Subcutaneous abdominal adipose tissue (tissue), 5 donors: ENCODE measurements at regions not wholly inside any gene's neighbourhood (a gene's known extent, or its start where the extent isn't known, plus 50 kb on each side); places are given as distances from the start of the nearest gene placed in this dataset.

Experiments
- H3K27ac ChIP-seq: one replicate; pipeline ENCODE4 v1.7.0; 2013; ENCODE audit warnings: low read depth, mild to moderate bottlenecking, inconsistent platforms, low read length, moderate library complexity
- H3K27me3 ChIP-seq, 5 donors: one replicate each; pipeline ENCODE4 v1.7.0; 2013; ENCODE audit warnings: low read length in 5 of 5, inconsistent platforms in 1 of 5; ENCODE audit not compliant: control insufficient read depth in 5 of 5, insufficient read depth in 4 of 5
- H3K36me3 ChIP-seq, 5 donors: one replicate each; pipeline ENCODE4 v1.7.0; 2013; ENCODE audit warnings: low read length in 5 of 5; ENCODE audit not compliant: control insufficient read depth in 5 of 5, insufficient read depth in 5 of 5
- H3K4me1 ChIP-seq, 5 donors: one replicate each; pipeline ENCODE4 v1.7.0; 2013; ENCODE audit warnings: low read length in 5 of 5, mild to moderate bottlenecking in 3 of 5, moderate library complexity in 1 of 5; ENCODE audit not compliant: control insufficient read depth in 5 of 5, insufficient read depth in 5 of 5
- H3K4me3 ChIP-seq, 5 donors: one replicate each; pipeline ENCODE4 v1.7.0; 2013; ENCODE audit warnings: low read length in 5 of 5, low read depth in 1 of 5
- H3K9ac ChIP-seq, 5 donors: one replicate each; pipeline ENCODE4 v1.7.0; 2013; ENCODE audit warnings: low read length in 5 of 5, mild to moderate bottlenecking in 4 of 5, moderate library complexity in 3 of 5
- H3K9me3 ChIP-seq, 5 donors: one replicate each; pipeline ENCODE4 v1.7.0; 2013; ENCODE audit warnings: low read length in 5 of 5; ENCODE audit not compliant: control insufficient read depth in 5 of 5
- donor health status: healthy.
- donor health status: healthy.
- donor health status: healthy.
- donor health status: healthy.
- donor health status: healthy.

DNA sequence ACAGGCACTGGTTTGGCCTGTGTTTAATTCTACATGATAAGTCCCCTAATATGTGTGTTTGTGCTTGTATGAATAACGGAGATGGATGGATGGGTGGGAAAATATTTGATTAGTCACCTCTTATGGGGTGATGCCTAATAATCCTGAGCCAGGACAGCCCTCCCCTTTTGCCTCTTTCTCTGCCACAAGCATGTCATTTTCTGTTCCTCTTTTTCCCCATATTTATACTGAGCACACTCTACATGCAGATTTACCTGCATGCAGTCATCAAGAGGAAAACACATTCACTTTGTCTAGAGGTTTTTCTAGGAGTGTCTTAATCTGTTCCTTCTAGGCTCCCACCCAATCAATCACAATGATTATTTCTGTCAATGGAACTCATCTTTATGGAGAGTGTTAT lies 111.6 kb upstream of the TBX20 start:
- no peaks in the 10 kb centered on the region for H3K9me3 ChIP-seq
- H3K27ac ChIP-seq: no peak overlapping the region
- no peak overlapping the region for H3K4me3 ChIP-seq
- H3K4me1 ChIP-seq: no peaks in the 10 kb centered on the region
- no peaks in the 10 kb centered on the region for H3K36me3 ChIP-seq
- H3K9ac ChIP-seq: no peak overlapping the region
- no peaks in the 10 kb centered on the region for H3K27me3 ChIP-seq

DNA sequence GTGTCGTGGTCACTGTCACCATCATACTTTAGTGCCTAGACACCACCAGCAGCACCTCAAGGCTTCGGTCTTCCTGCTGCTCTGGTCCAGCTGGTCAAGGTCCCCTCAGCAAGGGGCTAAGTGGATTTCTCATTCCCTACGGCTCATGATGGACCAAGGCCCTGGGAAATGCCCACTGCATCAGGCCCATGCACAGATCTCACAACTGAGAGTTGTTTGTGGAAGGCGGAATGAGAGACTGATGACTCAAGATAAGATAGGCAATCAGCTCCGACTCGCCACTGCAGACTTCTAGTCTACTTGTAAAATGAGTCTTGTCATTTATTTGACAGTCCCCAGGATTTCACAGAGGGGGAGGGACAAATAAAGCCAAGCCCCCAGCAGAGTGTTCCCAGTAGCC lies 108.4 kb upstream of the TBX20 start:
- Histone ChIP-seq H3K27me3 (no peaks in the 10 kb centered on the region), H3K9me3 (no peaks in the 10 kb centered on the region), H3K36me3 (no peaks in the 10 kb centered on the region), H3K27ac (no peak overlapping the region), H3K9ac (no peak overlapping the region), H3K4me1 (no peaks in the 10 kb centered on the region), H3K4me3 (no peak overlapping the region)

DNA sequence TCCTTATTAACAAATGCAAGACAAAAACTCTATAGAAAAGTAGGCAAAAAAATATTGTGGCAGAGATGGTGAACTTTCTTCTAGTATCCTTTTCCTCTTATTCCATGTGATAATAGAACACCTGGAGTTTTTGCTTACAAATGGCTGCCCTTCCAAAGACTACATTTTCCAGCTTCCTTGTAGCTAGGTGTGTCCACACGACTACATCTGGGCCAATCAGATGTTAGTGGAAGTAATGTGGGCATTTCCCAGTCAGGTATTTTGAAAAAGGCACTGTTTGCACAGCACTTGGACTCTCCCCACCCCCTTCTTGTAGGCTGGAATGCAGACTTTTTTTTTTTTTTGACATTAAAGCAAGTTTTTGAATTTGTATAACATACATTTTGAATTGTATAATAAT lies 105.5 kb upstream of the TBX20 start:
- Histone ChIP-seq H3K27ac (no peak overlapping the region), H3K9ac (no peak overlapping the region), H3K9me3 (no peaks in the 10 kb centered on the region), H3K4me3 (no peak overlapping the region), H3K27me3 (no peaks in the 10 kb centered on the region), H3K4me1 (no peaks in the 10 kb centered on the region), H3K36me3 (no peaks in the 10 kb centered on the region)

DNA sequence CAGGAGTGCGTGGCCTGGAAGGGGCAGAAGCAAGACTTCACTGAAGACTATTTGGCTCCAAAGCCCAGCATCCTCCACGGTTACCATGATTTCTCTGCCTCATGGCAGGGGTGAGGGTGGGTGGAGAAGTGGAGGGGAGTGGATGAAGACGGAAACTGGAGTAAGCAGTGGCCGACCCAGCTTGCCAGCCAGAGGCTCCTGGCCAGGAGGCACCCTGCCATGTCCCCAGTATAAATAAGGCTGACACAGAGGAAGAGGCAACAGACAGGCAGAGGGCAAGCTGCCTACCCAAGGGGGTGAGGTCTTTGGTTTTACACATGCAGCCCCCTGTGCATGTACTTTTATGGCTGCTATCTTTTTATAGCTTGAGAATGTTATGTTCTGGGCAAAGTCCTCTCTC lies 102.6 kb upstream of the TBX20 start:
- no peak overlapping the region for H3K27ac ChIP-seq
- no peaks in the 10 kb centered on the region for H3K36me3 ChIP-seq
- H3K9me3 ChIP-seq: no peaks in the 10 kb centered on the region
- no peaks in the 10 kb centered on the region for H3K4me1 ChIP-seq
- peaks cover 0 to 5% (median 0%) of the 10 kb centered on the region in 5 donors for H3K27me3 ChIP-seq
- no peak overlapping the region for H3K9ac ChIP-seq
- H3K4me3 ChIP-seq: no peak overlapping the region

DNA sequence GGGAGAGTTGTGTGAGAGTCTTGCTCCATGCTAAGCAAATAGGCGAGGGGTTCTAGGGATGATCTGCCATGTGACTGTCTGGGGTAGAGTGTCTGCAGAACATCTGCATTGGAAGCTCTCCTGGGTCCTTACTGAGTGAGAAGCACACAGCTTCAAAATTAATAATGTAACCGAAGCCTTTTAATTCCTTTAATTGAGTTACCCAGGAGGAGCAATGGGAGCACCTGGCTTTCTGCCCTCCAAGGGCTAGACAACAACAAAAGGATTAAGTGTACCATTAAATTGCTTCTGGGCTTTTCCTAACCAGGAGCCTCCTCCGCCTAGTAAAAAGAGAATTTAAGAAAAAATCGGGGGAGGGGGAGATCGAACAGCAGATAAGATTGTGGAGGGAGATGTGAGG lies 102.0 kb upstream of the TBX20 start:
- H3K36me3 ChIP-seq: no peaks in the 10 kb centered on the region
- no peak overlapping the region for H3K9ac ChIP-seq
- H3K27ac ChIP-seq: no peak overlapping the region
- H3K4me1 ChIP-seq: no peaks in the 10 kb centered on the region
- H3K27me3 ChIP-seq: peaks cover 0 to 5% (median 0%) of the 10 kb centered on the region in 5 donors
- H3K4me3 ChIP-seq: no peak overlapping the region
- H3K9me3 ChIP-seq: no peaks in the 10 kb centered on the region

DNA sequence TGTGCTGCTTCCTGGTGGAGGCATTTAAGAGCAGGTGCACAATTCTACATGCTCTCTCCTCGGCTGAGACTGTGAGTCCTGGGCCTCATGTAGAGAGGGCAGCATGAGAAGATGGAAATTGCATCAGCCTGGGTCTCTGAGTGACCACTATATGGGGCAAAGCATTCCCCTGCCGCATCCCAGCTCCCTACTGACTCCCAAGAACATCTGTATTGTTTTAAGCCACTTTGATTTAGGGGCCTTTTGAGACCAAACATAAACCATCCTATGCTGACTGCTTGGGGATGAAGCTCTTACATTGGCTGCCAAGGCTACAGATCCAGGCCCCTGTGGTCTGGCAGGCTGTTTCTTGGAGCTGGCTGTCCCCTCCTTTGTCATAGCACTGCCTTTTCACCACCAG lies 101.3 kb upstream of the TBX20 start:
- Histone ChIP-seq H3K27ac (no peak overlapping the region), H3K4me1 (no peaks in the 10 kb centered on the region), H3K4me3 (no peak overlapping the region), H3K9ac (no peak overlapping the region), H3K27me3 (peaks cover 0 to 8% (median 0%) of the 10 kb centered on the region in 5 donors), H3K9me3 (no peaks in the 10 kb centered on the region), H3K36me3 (no peaks in the 10 kb centered on the region)

DNA sequence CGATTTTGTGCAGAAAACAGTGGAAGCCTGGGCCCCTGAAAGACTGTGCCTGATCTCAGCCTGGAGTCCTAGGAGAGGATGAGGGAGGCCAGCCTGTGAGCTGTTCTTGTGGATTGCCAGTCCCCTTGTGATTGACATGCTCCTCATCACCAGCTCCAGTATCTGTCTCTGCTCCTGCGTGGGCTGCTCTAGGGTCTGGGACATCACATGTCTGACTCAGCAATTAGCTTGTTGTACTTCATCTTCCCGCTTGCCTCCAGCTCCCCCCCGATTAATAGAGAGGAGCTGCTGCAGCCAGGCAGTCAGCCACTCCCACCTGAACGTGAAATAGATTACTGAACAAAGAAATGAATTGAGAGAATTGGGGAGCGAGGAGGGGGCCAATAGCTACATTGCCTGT lies 99.6 kb upstream of the TBX20 start:
- no peaks in the 10 kb centered on the region for H3K36me3 ChIP-seq
- H3K4me1 ChIP-seq: no peaks in the 10 kb centered on the region
- no peaks in the 10 kb centered on the region for H3K9me3 ChIP-seq
- peaks cover 0 to 9% (median 0%) of the 10 kb centered on the region in 5 donors for H3K27me3 ChIP-seq
- H3K9ac ChIP-seq: no peak overlapping the region
- H3K4me3 ChIP-seq: no peak overlapping the region
- no peak overlapping the region for H3K27ac ChIP-seq

DNA sequence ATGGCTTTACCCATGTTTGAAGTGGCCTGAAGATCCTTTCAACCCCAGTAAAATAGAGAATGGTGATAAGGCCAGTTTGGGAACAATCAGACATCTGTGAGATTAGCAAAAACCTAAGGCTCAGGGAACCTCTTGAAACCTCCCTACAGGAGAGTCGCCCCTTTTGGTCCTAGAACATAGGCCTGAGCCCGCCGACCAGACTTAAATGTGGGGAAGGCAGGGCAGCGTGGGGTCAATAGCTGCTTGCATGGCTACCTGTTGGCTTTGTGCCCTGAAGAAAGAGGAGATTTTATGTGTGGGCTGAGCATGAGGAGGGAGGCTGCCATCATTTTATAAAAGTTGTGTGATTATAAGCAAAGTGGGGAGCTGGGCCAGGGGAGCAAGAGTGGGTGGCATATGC lies 97.6 kb upstream of the TBX20 start:
- Histone ChIP-seq H3K9me3 (no peaks in the 10 kb centered on the region), H3K4me1 (no peaks in the 10 kb centered on the region), H3K27me3 (peaks cover 0 to 9% (median 0%) of the 10 kb centered on the region in 5 donors), H3K9ac (no peak overlapping the region), H3K4me3 (no peak overlapping the region), H3K27ac (no peak overlapping the region), H3K36me3 (no peaks in the 10 kb centered on the region)

DNA sequence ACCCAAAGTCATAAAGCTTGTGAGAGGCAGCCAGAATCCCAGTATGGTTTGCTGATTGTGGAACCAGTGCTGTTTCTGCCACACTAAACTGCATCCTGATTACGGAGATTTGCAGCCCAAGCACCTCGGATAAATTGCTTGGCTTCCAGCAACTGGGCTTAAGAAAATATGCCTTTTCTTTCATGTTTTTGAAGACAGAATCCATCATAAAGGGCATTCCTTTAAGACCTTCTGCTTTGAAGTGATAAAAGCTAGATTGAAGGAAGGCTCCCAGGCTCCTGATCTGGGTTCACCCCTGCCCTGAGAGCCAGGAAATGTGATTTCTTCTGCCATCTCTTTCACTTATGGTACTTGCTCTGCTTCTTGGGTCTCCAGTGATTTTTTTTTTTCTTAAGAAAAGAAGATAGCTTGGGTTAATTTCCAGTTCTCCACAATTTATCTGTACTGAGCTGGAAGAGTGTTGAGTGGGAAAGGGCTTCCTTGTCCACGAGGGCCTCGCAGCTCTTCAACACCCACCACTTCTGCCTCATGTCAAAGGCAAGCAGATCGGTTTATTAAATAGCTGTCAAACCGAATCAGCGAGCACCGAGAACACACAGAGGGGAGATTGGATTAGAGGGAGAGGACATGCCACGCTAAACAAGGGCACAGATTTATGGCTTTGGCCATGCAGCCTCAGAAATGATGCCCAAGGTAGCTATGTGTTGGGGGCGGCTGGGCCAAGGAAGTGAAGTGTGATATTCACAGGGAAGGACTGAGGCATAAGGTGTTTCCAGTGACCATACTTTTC lies 94.9 kb upstream of the TBX20 start:
- Histone ChIP-seq H3K9ac (no peak overlapping the region), H3K4me3 (no peak overlapping the region), H3K36me3 (no peaks in the 10 kb centered on the region), H3K27ac (no peak overlapping the region), H3K4me1 (no peaks in the 10 kb centered on the region), H3K27me3 (peaks cover 0 to 9% (median 0%) of the 10 kb centered on the region in 5 donors), H3K9me3 (no peaks in the 10 kb centered on the region)

DNA sequence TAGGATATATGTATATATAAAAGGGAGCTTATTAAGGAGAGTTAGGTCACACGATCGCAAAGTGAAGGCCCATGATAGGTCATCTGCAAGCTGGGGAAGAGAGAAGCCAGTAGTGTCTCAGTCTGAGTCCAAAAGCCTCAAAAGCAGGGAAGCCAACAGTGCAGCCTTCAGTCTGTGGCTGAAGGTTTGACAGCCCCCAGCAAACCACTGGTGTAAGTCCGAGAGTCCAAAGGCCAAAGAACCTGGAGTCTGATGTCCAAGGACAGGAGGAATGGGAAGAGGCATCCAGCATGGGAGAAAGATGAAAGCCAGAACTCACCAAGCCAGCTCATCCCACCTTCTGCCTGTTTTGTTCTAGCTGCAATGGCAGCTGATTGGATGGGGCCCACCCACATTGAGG lies 88.9 kb upstream of the TBX20 start:
- no peak overlapping the region for H3K27ac ChIP-seq
- no peak overlapping the region for H3K4me3 ChIP-seq
- H3K9me3 ChIP-seq: no peaks in the 10 kb centered on the region
- no peaks in the 10 kb centered on the region for H3K4me1 ChIP-seq
- H3K36me3 ChIP-seq: no peaks in the 10 kb centered on the region
- no peak overlapping the region for H3K9ac ChIP-seq
- no peaks in the 10 kb centered on the region for H3K27me3 ChIP-seq
